ENCODE measurements at regions not wholly inside any gene's neighbourhood (a gene's known extent, or its start where the extent isn't known, plus 50 kb on each side); places are given as distances from the start of the nearest gene placed in this dataset.

- WGBS, 4 donors = 33 to 79% (median 64%) methylated on average over 1 of the region's 1 CpG
- intact Hi-C loops (cut with DNase I) = no loop called here
These were observed 981.2 kb upstream of the KLHL29 start for GRCh38 chr2:22403748-22404147.

DNA sequence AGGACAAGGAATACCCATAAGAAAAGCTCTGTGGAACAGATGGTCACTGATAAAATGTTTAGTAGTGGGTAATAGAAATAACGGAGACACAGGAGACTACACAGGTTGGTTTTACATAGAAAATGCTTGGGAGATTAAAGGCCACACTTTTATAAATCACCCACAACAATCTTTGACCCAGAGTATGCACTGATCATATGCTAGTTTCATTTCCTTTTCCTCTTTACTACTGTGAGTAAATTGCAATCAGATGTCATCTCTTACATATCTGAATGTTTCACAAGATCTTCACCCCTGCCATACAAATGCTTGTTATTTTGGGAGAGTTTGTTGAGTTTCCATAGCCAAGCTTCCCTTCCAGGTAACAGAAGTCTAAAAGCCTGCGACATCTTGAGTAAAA, 978.4 kb upstream of the KLHL29 start:
- intact Hi-C loops (cut with DNase I) = no loop called here

More at GRCh38 chr2:22403748-22404147, 981.2 kb upstream of the KLHL29 start:
- no peak for ATAC-seq
- Histone ChIP-seq H3K36me3 (no peaks in the 10 kb centered on the region), H3K9me3 (no peaks in the 10 kb centered on the region), H3K27me3 (peaks cover 0 to 6% (median 0%) of the 10 kb centered on the region in 9 donors), H3K4me1 (no peaks in the 10 kb centered on the region), H3K27ac (no peak overlapping the region), H3K4me3 (no peak overlapping the region)
- TF ChIP-seq, protein P1, sequence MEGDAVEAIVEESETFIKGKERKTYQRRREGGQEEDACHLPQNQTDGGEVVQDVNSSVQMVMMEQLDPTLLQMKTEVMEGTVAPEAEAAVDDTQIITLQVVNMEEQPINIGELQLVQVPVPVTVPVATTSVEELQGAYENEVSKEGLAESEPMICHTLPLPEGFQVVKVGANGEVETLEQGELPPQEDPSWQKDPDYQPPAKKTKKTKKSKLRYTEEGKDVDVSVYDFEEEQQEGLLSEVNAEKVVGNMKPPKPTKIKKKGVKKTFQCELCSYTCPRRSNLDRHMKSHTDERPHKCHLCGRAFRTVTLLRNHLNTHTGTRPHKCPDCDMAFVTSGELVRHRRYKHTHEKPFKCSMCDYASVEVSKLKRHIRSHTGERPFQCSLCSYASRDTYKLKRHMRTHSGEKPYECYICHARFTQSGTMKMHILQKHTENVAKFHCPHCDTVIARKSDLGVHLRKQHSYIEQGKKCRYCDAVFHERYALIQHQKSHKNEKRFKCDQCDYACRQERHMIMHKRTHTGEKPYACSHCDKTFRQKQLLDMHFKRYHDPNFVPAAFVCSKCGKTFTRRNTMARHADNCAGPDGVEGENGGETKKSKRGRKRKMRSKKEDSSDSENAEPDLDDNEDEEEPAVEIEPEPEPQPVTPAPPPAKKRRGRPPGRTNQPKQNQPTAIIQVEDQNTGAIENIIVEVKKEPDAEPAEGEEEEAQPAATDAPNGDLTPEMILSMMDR (IDR thresholded peaks at IDR 0.05) = no peak
- no peak for TF ChIP-seq POLR2A (IDR thresholded peaks at IDR 0.05)
- DNase-seq = no peak

DNA sequence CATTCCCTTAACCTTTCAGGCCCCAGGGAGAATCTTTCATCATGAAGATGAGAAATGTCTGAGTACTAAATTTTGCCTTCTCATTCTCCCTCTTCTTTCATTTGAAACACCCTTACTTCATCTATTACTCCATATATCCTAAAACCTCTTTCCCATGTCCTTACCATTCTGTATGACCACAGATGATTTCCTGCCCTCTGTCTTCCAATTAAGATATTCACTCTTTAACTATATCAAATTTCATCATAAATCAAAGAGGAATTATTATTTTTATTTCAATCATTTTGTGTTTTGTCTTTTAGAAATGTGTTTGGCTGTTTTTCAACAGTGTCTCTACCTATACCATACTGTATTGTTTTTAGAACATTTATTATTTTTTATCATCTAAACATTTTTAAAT, 964.9 kb upstream of the KLHL29 start:
- Histone ChIP-seq H3K4me1 (no peaks in the 10 kb centered on the region), H3K4me3 (no peak overlapping the region), H3K36me3 (no peaks in the 10 kb centered on the region), H3K27me3 (no peaks in the 10 kb centered on the region), H3K27ac (no peak overlapping the region), H3K9me3 (peaks cover 0 to 26% (median 8%) of the 10 kb centered on the region in 12 donors)
- ATAC-seq (no peak), DNase-seq (no peak)
- TF ChIP-seq, protein P1 (IDR thresholded peaks at IDR 0.05) = no peak
- no peak for TF ChIP-seq POLR2A (IDR thresholded peaks at IDR 0.05)
- intact Hi-C loops (cut with DNase I) = no loop called here

More for the DNA sequence above, 978.4 kb upstream of the KLHL29 start:
- H3K27me3 ChIP-seq = no peaks in the 10 kb centered on the region
- no peak overlapping the region for H3K27ac ChIP-seq
- no peaks in the 10 kb centered on the region for H3K36me3 ChIP-seq
- TF ChIP-seq POLR2A (IDR thresholded peaks at IDR 0.05) = no peak
- TF ChIP-seq, protein P1 (IDR thresholded peaks at IDR 0.05) = no peak
- no peak overlapping the region for H3K4me3 ChIP-seq
- no peak for DNase-seq
- H3K9me3 ChIP-seq = no peaks in the 10 kb centered on the region
- WGBS, 4 donors = 78 to 91% (median 87%) methylated on average over 2 of the region's 2 CpGs
- no peaks in the 10 kb centered on the region for H3K4me1 ChIP-seq
- ATAC-seq = no peak

DNA sequence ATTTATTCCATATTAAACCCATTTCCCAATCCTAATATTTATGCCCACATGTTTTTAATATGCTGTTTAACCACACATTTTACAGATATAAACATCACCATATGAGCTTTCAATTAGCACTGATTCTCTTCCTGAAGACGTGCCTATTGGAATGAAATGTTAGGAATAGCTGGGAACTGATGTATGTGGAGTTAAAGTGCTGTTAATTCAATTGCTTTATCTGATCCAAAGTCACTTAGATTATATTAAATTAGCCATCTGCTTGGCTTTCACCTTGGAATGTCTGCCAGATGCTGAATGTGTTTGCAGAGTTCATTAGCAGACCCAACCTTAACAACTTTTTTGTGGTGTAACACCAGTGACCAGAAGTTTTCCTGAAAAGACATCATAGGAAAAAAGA, 942.9 kb upstream of the KLHL29 start:
- ATAC-seq (no peak), DNase-seq (no peak)
- TF ChIP-seq, protein P1 (IDR thresholded peaks at IDR 0.05) = no peak
- TF ChIP-seq POLR2A (IDR thresholded peaks at IDR 0.05) = no peak
- H3K36me3 ChIP-seq = no peaks in the 10 kb centered on the region
- no peak overlapping the region for H3K27ac ChIP-seq
- H3K27me3 ChIP-seq = no peaks in the 10 kb centered on the region
- no peak overlapping the region for H3K4me3 ChIP-seq
- 25 to 55% (median 42%) methylated on average over 1 of the region's 1 CpG for WGBS, 4 donors
- H3K9me3 ChIP-seq = peaks cover 0 to 3% (median 0%) of the 10 kb centered on the region in 12 donors
- intact Hi-C loops (cut with DNase I) = no loop called here
- no peaks in the 10 kb centered on the region for H3K4me1 ChIP-seq

Measured in heart left ventricle (tissue), 16 donors.